ENCODE measurements at regions not wholly inside any gene's neighbourhood (a gene's known extent, or its start where the extent isn't known, plus 50 kb on each side); places are given as distances from the start of the nearest gene placed in this dataset.

GRCh38 chr2:204416236-204416635 lies 129.0 kb upstream of the PARD3B start:
- intact Hi-C loops (cut with micrococcal nuclease; ENCODE audit: unreplicated experiment) = no loop called here
- TF ChIP-seq CTCF (IDR thresholded peaks at IDR 0.05; ENCODE audit: unreplicated experiment) = no peak
- H3K36me3 Mint-ChIP-seq (ENCODE audit: insufficient read depth, unreplicated experiment) = no peaks in the 10 kb centered on the region

GRCh38 chr2:204425821-204426220 lies 119.5 kb upstream of the PARD3B start:
- H3K4me1 Mint-ChIP-seq (ENCODE audit: low read depth, unreplicated experiment) = no peaks in the 10 kb centered on the region
- intact Hi-C loops (cut with micrococcal nuclease; ENCODE audit: unreplicated experiment) = no loop called here
- TF ChIP-seq CTCF (IDR thresholded peaks at IDR 0.05; ENCODE audit: unreplicated experiment) = no peak
- no peak overlapping the region for H3K27ac Mint-ChIP-seq (ENCODE audit: unreplicated experiment)
- CTCF ChIA-PET = no interaction called here
- H3K36me3 Mint-ChIP-seq (ENCODE audit: insufficient read depth, unreplicated experiment) = no peaks in the 10 kb centered on the region
- no peak overlapping the region for H3K4me3 Mint-ChIP-seq (ENCODE audit: low read depth, unreplicated experiment)
- H3K9me3 Mint-ChIP-seq (ENCODE audit: low read depth, unreplicated experiment) = peaks cover 2% of the 10 kb centered on the region
- no TSS peak for BruUV-seq (replicated peaks)
- no peaks in the 10 kb centered on the region for H3K27me3 Mint-ChIP-seq (ENCODE audit: unreplicated experiment)
- DNase-seq = no peak

More at GRCh38 chr2:204416236-204416635, 129.0 kb upstream of the PARD3B start:
- BruUV-seq (replicated peaks) = no TSS peak
- CTCF ChIA-PET = interaction anchor here (0.6 kb wide), 1 partner anchor 101 kb away, joined by 3 read pairs; no protein-coding TSS in a partner anchor
- H3K4me3 Mint-ChIP-seq (ENCODE audit: low read depth, unreplicated experiment) = no peak overlapping the region
- no peak overlapping the region for H3K27ac Mint-ChIP-seq (ENCODE audit: unreplicated experiment)
- H3K9me3 Mint-ChIP-seq (ENCODE audit: low read depth, unreplicated experiment) = peaks cover 9% of the 10 kb centered on the region
- H3K4me1 Mint-ChIP-seq (ENCODE audit: low read depth, unreplicated experiment) = no peaks in the 10 kb centered on the region
- no peak for DNase-seq
- peaks cover 19% of the 10 kb centered on the region for H3K27me3 Mint-ChIP-seq (ENCODE audit: unreplicated experiment)

GRCh38 chr2:204428675-204429074 lies 116.6 kb upstream of the PARD3B start:
- DNase-seq = no peak
- Mint-ChIP-seq H3K36me3 (ENCODE audit: insufficient read depth, unreplicated experiment) (no peaks in the 10 kb centered on the region), H3K27me3 (ENCODE audit: unreplicated experiment) (no peaks in the 10 kb centered on the region), H3K27ac (ENCODE audit: unreplicated experiment) (no peak overlapping the region), H3K9me3 (ENCODE audit: low read depth, unreplicated experiment) (peaks cover 6% of the 10 kb centered on the region), H3K4me3 (ENCODE audit: low read depth, unreplicated experiment) (no peak overlapping the region), H3K4me1 (ENCODE audit: low read depth, unreplicated experiment) (no peaks in the 10 kb centered on the region)
- CTCF ChIA-PET = no interaction called here
- no peak for TF ChIP-seq CTCF (IDR thresholded peaks at IDR 0.05; ENCODE audit: unreplicated experiment)
- BruUV-seq (replicated peaks) = no TSS peak
- intact Hi-C loops (cut with micrococcal nuclease; ENCODE audit: unreplicated experiment) = no loop called here

- Mint-ChIP-seq H3K9me3 (ENCODE audit: low read depth, unreplicated experiment) (peaks cover 4% of the 10 kb centered on the region), H3K4me1 (ENCODE audit: low read depth, unreplicated experiment) (no peaks in the 10 kb centered on the region), H3K27me3 (ENCODE audit: unreplicated experiment) (no peaks in the 10 kb centered on the region), H3K36me3 (ENCODE audit: insufficient read depth, unreplicated experiment) (no peaks in the 10 kb centered on the region), H3K4me3 (ENCODE audit: low read depth, unreplicated experiment) (no peak overlapping the region), H3K27ac (ENCODE audit: unreplicated experiment) (no peak overlapping the region)
- DNase-seq = no peak
- TF ChIP-seq CTCF (IDR thresholded peaks at IDR 0.05; ENCODE audit: unreplicated experiment) = no peak
- intact Hi-C loops (cut with micrococcal nuclease; ENCODE audit: unreplicated experiment) = no loop called here
- no TSS peak for BruUV-seq (replicated peaks)
- CTCF ChIA-PET = no interaction called here
Measured at GRCh38 chr2:204431529-204431928, 113.7 kb upstream of the PARD3B start.
